HepG2 (cell line): ENCODE measurements at regions not wholly inside any gene's neighbourhood (a gene's known extent, or its start where the extent isn't known, plus 50 kb on each side); places are given as distances from the start of the nearest gene placed in this dataset.

Experiments used
- ATAC-seq: fragments of 200-7000 bp; cut with Tn5 transposase; 3 replicates; pipeline ENCODE4 v1.9.1; 2020; ENCODE audit warnings: mild to moderate bottlenecking, moderate library complexity
- BruUV-seq: library from RNA; stranded (reverse); fragments of 400-500 nt; replicated peaks from 2 replicates; lab custom pipeline; 2021; lab: Mats Ljungman, UMichigan
- CTCF ChIA-PET: fragments of 300-600 bp; formaldehyde crosslinking; extraction: SDS; loops from one replicate; lab custom pipeline; 2021; ENCODE audit warnings: low total read pairs, inconsistent platforms, low intra/inter-chr PET ratio; lab: Yijun Ruan, JAX
- POLR2A ChIA-PET: fragments of 350-600 bp; sonication (Branson Sonifier 250); formaldehyde crosslinking; loops from one replicate; lab custom pipeline; 2020; ENCODE audit warnings: antibody characterized with exemption, inconsistent platforms; lab: Yijun Ruan, JAX
- DNase-seq: peaks from one replicate; pipeline ENCODE4 v3.0.0-alpha.2; 2015; ENCODE audit warnings: low spot score
- FAIRE-seq: peaks from 3 replicates; lab custom pipeline; 2011; peaks lifted over from hg19 to GRCh38; lab: Jason Lieb, UNC
- H2AFZ ChIP-seq: one replicate; pipeline ENCODE4 v1.6.1; 2011; ENCODE audit warnings: low read length, inconsistent platforms
- H3K27ac ChIP-seq: fragments of 300-600 bp; 3 replicates; pipeline ENCODE4 v1.8.0; 2011; ENCODE audit warnings: mixed run types, mild to moderate bottlenecking, mixed read lengths, low read length, inconsistent platforms; ENCODE audit not compliant: insufficient read depth; ENCODE audit errors: extremely low read length
- H3K27me3 ChIP-seq, 2 experiments: fragments of 200-600 bp in 1 of 2; 2 replicates in 1 of 2; 3 replicates in 1 of 2; pipeline versions ENCODE4 v1.6.0 to v1.8.0; 2011; ENCODE audit warnings: low read length in 2 of 2, mild to moderate bottlenecking in 2 of 2, moderate library complexity in 2 of 2, inconsistent platforms in 1 of 2; ENCODE audit not compliant: insufficient read depth in 2 of 2, control insufficient read depth in 1 of 2
- H3K36me3 ChIP-seq, 2 experiments: fragments of 200-600 bp in 1 of 2; replicated peaks in 1 of 2; 2 replicates in 1 of 2; 3 replicates in 1 of 2; pipeline versions ENCODE4 v1.5.1 to v1.8.0; 2011; ENCODE audit warnings: low read length in 2 of 2, inconsistent platforms in 1 of 2; ENCODE audit not compliant: insufficient read depth in 2 of 2, control insufficient read depth in 1 of 2
- H3K4me1 ChIP-seq: 2 replicates; pipeline ENCODE4 v1.5.1; 2012; ENCODE audit warnings: low read length, inconsistent platforms; ENCODE audit not compliant: insufficient read depth
- H3K4me2 ChIP-seq: 2 replicates; pipeline ENCODE4 v1.6.0; 2011; ENCODE audit warnings: low read depth, low read length, inconsistent platforms
- H3K4me3 ChIP-seq, 3 experiments: fragments of 200-600 bp in 1 of 3; sonication (generic), shearing (Covaris generic) in 1 of 3; replicated peaks in 1 of 3; 2 replicates each; pipeline ENCODE4 v1.5.1; 2011 to 2016; ENCODE audit warnings: low read length in 3 of 3, inconsistent platforms in 2 of 3, low read depth in 2 of 3, mild to moderate bottlenecking in 2 of 3, control low read depth in 1 of 3, mixed read lengths in 1 of 3; ENCODE audit not compliant: insufficient read depth in 1 of 3
- H3K79me2 ChIP-seq: one replicate; pipeline ENCODE4 v1.6.1; 2011; ENCODE audit warnings: low read length, inconsistent platforms; ENCODE audit not compliant: insufficient read depth
- H3K9ac ChIP-seq: 2 replicates; pipeline ENCODE4 v1.6.0; 2011; ENCODE audit warnings: mild to moderate bottlenecking, low read depth, low read length, inconsistent platforms; ENCODE audit not compliant: insufficient read depth
- H3K9me3 ChIP-seq: 2 replicates; pipeline ENCODE4 v1.5.1; 2012; ENCODE audit warnings: mild to moderate bottlenecking, low read length
- H4K20me1 ChIP-seq: 2 replicates; pipeline ENCODE4 v1.6.0; 2011; ENCODE audit warnings: inconsistent platforms, mild to moderate bottlenecking, low read length, moderate library complexity; ENCODE audit not compliant: insufficient read depth
- ATF4 ChIP-seq, 2 experiments: fragments of 450-650 bp in 1 of 2; sonication (generic) in 1 of 2; formaldehyde crosslinking; IDR thresholded peaks; 2 replicates each; pipeline versions ENCODE4 v1.5.0 to v1.8.0; 2020 to 2022; ENCODE audit warnings: mild to moderate bottlenecking in 1 of 2, missing genetic modification reagents in 1 of 2
- DMAP1 ChIP-seq: IDR thresholded peaks from 2 replicates; pipeline ENCODE4 v1.6.1; 2016
- HIVEP1 ChIP-seq: sonication (generic); formaldehyde crosslinking; IDR thresholded peaks from 2 replicates; pipeline ENCODE4 v1.4.0; 2020; ENCODE audit warnings: mild to moderate bottlenecking, missing genetic modification reagents
- KAT7 ChIP-seq: IDR thresholded peaks from 2 replicates; pipeline ENCODE4 v1.6.1; 2018; ENCODE audit warnings: borderline replicate concordance, missing compliant biosample characterization
- NCOA2 ChIP-seq: sonication (generic); formaldehyde crosslinking; IDR thresholded peaks from 2 replicates; pipeline ENCODE4 v1.8.0; 2022; ENCODE audit warnings: inconsistent platforms
- NFYC ChIP-seq: IDR thresholded peaks from 2 replicates; pipeline ENCODE4 v1.6.1; 2016; ENCODE audit warnings: missing genetic modification reagents, missing compliant biosample characterization
- NR2F6 ChIP-seq, 2 experiments: IDR thresholded peaks; 2 replicates each; pipeline ENCODE4 v1.6.1; 2016; ENCODE audit warnings: antibody characterized with exemption in 1 of 2, mild to moderate bottlenecking in 1 of 2
- ZFP90 ChIP-seq: sonication (generic); formaldehyde crosslinking; IDR thresholded peaks from 2 replicates; pipeline ENCODE4 v1.8.0; 2022; ENCODE audit warnings: missing genetic modification reagents, mild to moderate bottlenecking, inconsistent platforms, borderline replicate concordance
- ZNF12 ChIP-seq: sonication (generic); formaldehyde crosslinking; IDR thresholded peaks from 2 replicates; pipeline ENCODE4 v1.5.0; 2020; ENCODE audit warnings: missing genetic modification reagents
- ZNF274 ChIP-seq: sonication (generic); formaldehyde crosslinking; IDR thresholded peaks from 2 replicates; pipeline ENCODE4 v1.5.1; 2020; ENCODE audit warnings: mild to moderate bottlenecking, missing genetic modification reagents
- ZNF354B ChIP-seq: sonication (generic); formaldehyde crosslinking; IDR thresholded peaks from 2 replicates; pipeline ENCODE4 v1.8.0; 2022; ENCODE audit warnings: mild to moderate bottlenecking, missing genetic modification reagents
- ZNF510 ChIP-seq: sonication (generic); formaldehyde crosslinking; IDR thresholded peaks from 2 replicates; pipeline ENCODE4 v1.4.0; 2020; ENCODE audit warnings: low read depth, mild to moderate bottlenecking, missing genetic modification reagents
- ZNF577 ChIP-seq: sonication (generic); formaldehyde crosslinking; IDR thresholded peaks from 2 replicates; pipeline ENCODE4 v1.4.0; 2020; ENCODE audit warnings: mild to moderate bottlenecking, low read depth, missing genetic modification reagents, borderline replicate concordance
- ZNF615 ChIP-seq: sonication (generic); formaldehyde crosslinking; IDR thresholded peaks from 2 replicates; pipeline ENCODE4 v1.5.0; 2020; ENCODE audit warnings: mild to moderate bottlenecking, missing genetic modification reagents, borderline replicate concordance
- ZNF800 ChIP-seq: sonication (generic); formaldehyde crosslinking; IDR thresholded peaks from 2 replicates; pipeline ENCODE4 v1.4.0; 2020; ENCODE audit warnings: missing genetic modification reagents
- WGBS: methylation state at CpG from one replicate; pipeline ENCODE4 v1.1.6; 2017; ENCODE audit warnings: low lambda C conversion rate; 5-methylcytosine and 5-hydroxymethylcytosine counted together
- in situ Hi-C: cut with HindIII; loops from 2 replicates; pipeline ENCODE4 v1.10.0; 2017; ENCODE audit warnings: low pct_unique_long_range_greater_than_20kb; ENCODE audit not compliant: extremely low pct_ligation_motif_present
- intact Hi-C: fragments of 100-400 bp; cut with micrococcal nuclease; formaldehyde crosslinking; loops from one replicate; pipeline ENCODE4 v1.10.0; 2022; ENCODE audit not compliant: unreplicated experiment

- no peaks in the 10 kb centered on the region for H3K4me1 ChIP-seq
- no peak overlapping the region for H2AFZ ChIP-seq
- no peaks in the 10 kb centered on the region for H3K27me3 ChIP-seq
- no peaks in the 10 kb centered on the region for H3K9me3 ChIP-seq
- no peak overlapping the region for H3K4me2 ChIP-seq
- ChIA-PET CTCF (interaction anchor here (1.2 to 3.3 kb wide), 4 partner anchors 145 to 256 kb away, joined by 3 to 62 read pairs (median 8); partner anchors contain the start of gene MINAR1), POLR2A (interaction anchor here (1.1 kb wide), 1 partner anchor 214 kb away, joined by 3 read pairs; no protein-coding TSS in a partner anchor)
- ATAC-seq (no peak), DNase-seq (no peak), FAIRE-seq (no peak)
- no peak overlapping the region for H3K4me3 ChIP-seq
- 48% methylated on average over 5 of the region's 6 CpGs for WGBS
- no peaks in the 10 kb centered on the region for H3K79me2 ChIP-seq
- no peak overlapping the region for H3K27ac ChIP-seq
- no peaks in the 10 kb centered on the region for H3K36me3 ChIP-seq
- TF ChIP-seq HIVEP1 (CRISPR knock-in tag) (no peak), NFYC (no peak), ATF4 (CRISPR knock-in tag; IDR thresholded peaks at IDR 0.05) (no peak), ZNF12 (no peak)
- in situ Hi-C loops, result loop anchor here (5.0 kb wide), 1 partner anchor 213 kb away; no protein-coding TSS in a partner anchor
- BruUV-seq, result no TSS peak
- intact Hi-C loops, result no loop called here
- no peaks in the 10 kb centered on the region for H4K20me1 ChIP-seq
- no peak overlapping the region for H3K9ac ChIP-seq
These were observed 163.2 kb downstream of the MINAR1 start for GRCh38 chr15:79595306-79595705.

- Histone ChIP-seq H4K20me1 (no peaks in the 10 kb centered on the region), H3K9ac (no peak overlapping the region), H3K79me2 (no peaks in the 10 kb centered on the region), H3K27me3 (no peaks in the 10 kb centered on the region; a peak in 1 of 5 replicates), H3K4me3 (no peak overlapping the region), H3K36me3 (no peaks in the 10 kb centered on the region), H3K9me3 (no peaks in the 10 kb centered on the region), H3K4me1 (no peaks in the 10 kb centered on the region), H3K4me2 (no peak overlapping the region), H3K27ac (no peak overlapping the region), H2AFZ (no peak overlapping the region)
- DNase-seq, result peak; percentile 94
- in situ Hi-C loops, result loop anchor here (5.0 kb wide), 1 partner anchor 214 kb away; no protein-coding TSS in a partner anchor
- CTCF ChIA-PET, result interaction anchor here (1.2 to 3.3 kb wide), 4 partner anchors 145 to 256 kb away, joined by 3 to 62 read pairs (median 8); partner anchors contain the start of gene MINAR1
- WGBS, result 9% methylated on average over 4 of the region's 4 CpGs
- intact Hi-C loops, result loop anchor here (1.0 kb wide), 1 partner anchor 215 kb away; no protein-coding TSS in a partner anchor
- no TSS peak for BruUV-seq
- POLR2A ChIA-PET, result interaction anchor here (1.1 kb wide), 1 partner anchor 215 kb away, joined by 3 read pairs; no protein-coding TSS in a partner anchor
- peak; percentile 99 for FAIRE-seq
- peak; percentile 97 for ATAC-seq
- no peak for TF ChIP-seq NCOA2 (CRISPR knock-in tag)
- no peak for TF ChIP-seq ZNF615 (CRISPR knock-in tag)
- TF ChIP-seq DMAP1 (CRISPR knock-in tag), result no peak
- no peak for TF ChIP-seq ZNF577 (CRISPR knock-in tag)
- no peak for TF ChIP-seq KAT7
- no peak for TF ChIP-seq NR2F6 (IDR thresholded peaks at IDR 0.05)
- peak; percentile 18; the same call in 1 of the 2 replicates for TF ChIP-seq NR2F6 (CRISPR knock-in tag; IDR thresholded peaks at IDR 0.05)
- no peak for TF ChIP-seq ZFP90 (CRISPR knock-in tag)
- no peak for TF ChIP-seq ZNF274
- no peak for TF ChIP-seq ZNF800 (CRISPR knock-in tag)
- TF ChIP-seq ZNF510, result no peak
- no peak for TF ChIP-seq ZNF354B (CRISPR knock-in tag)
These were observed 164.0 kb downstream of the MINAR1 start for GRCh38 chr15:79595995-79596622.
